Upper lobe of right lung (tissue), 1 donor: ENCODE measurements at regions not wholly inside any gene's neighbourhood (a gene's known extent, or its start where the extent isn't known, plus 50 kb on each side); places are given as distances from the start of the nearest gene placed in this dataset.

Experiments
- ATAC-seq: fragments of 200-7000 bp; cut with Tn5 transposase; one replicate; pipeline ENCODE4 v1.9.1; 2020; ENCODE audit warnings: mild to moderate bottlenecking, moderate library complexity
- DNase-seq: peaks from one replicate; pipeline ENCODE4 v3.0.0-alpha.2; 2020
- H3K27ac ChIP-seq: fragments of 200-600 bp; one replicate; pipeline ENCODE4 v1.8.0; 2022
- H3K27me3 ChIP-seq: fragments of 200-600 bp; one replicate; pipeline ENCODE4 v1.8.0; 2022; ENCODE audit warnings: mild to moderate bottlenecking
- H3K36me3 ChIP-seq: fragments of 200-600 bp; one replicate; pipeline ENCODE4 v1.8.0; 2022
- H3K4me1 ChIP-seq: fragments of 200-600 bp; one replicate; pipeline ENCODE4 v1.8.0; 2022
- H3K4me3 ChIP-seq: fragments of 200-600 bp; one replicate; pipeline ENCODE4 v1.8.0; 2022; ENCODE audit warnings: mild to moderate bottlenecking
- H3K9me3 ChIP-seq: fragments of 200-600 bp; one replicate; pipeline ENCODE4 v1.8.0; 2022
- intact Hi-C: fragments of 100-400 bp; cut with DNase I; formaldehyde crosslinking; loops from one replicate; pipeline ENCODE4 v1.11.0; 2022
- TF ChIP-seq, protein P1 (sequence below): fragments of 200-600 bp; IDR thresholded peaks from one replicate; pipeline ENCODE4 v1.8.0; 2022; ENCODE audit warnings: antibody characterized with exemption
- donor health status: DM: no; HTN: yes; CAD: no; lungs with severe emphysema.

DNA sequence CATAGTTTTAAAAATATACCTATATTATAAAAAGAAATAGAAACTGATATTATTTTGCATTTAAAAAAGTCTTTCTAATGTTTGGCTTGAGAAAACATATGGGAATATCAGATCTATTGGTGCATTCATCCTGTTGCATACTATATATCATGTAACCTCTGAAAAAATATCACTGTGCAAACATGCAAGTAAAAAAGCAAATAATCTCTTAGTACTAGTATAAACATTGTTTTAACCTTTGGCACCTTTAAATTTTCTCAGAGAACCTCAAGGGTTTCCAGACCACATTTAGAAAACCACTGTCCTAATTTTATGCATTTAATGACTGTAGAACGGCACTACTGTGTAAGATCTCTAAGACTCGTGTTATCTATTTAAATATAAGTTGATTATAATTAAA is 416.8 kb downstream of the LRFN5 start:
- Histone ChIP-seq H3K27ac (no peak overlapping the region), H3K4me1 (no peaks in the 10 kb centered on the region), H3K27me3 (no peaks in the 10 kb centered on the region), H3K36me3 (no peaks in the 10 kb centered on the region), H3K9me3 (no peaks in the 10 kb centered on the region), H3K4me3 (no peak overlapping the region)
- TF ChIP-seq, protein P1, sequence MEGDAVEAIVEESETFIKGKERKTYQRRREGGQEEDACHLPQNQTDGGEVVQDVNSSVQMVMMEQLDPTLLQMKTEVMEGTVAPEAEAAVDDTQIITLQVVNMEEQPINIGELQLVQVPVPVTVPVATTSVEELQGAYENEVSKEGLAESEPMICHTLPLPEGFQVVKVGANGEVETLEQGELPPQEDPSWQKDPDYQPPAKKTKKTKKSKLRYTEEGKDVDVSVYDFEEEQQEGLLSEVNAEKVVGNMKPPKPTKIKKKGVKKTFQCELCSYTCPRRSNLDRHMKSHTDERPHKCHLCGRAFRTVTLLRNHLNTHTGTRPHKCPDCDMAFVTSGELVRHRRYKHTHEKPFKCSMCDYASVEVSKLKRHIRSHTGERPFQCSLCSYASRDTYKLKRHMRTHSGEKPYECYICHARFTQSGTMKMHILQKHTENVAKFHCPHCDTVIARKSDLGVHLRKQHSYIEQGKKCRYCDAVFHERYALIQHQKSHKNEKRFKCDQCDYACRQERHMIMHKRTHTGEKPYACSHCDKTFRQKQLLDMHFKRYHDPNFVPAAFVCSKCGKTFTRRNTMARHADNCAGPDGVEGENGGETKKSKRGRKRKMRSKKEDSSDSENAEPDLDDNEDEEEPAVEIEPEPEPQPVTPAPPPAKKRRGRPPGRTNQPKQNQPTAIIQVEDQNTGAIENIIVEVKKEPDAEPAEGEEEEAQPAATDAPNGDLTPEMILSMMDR, result no peak
- intact Hi-C loops, result no loop called here
- no peak for ATAC-seq
- no peak for DNase-seq

DNA sequence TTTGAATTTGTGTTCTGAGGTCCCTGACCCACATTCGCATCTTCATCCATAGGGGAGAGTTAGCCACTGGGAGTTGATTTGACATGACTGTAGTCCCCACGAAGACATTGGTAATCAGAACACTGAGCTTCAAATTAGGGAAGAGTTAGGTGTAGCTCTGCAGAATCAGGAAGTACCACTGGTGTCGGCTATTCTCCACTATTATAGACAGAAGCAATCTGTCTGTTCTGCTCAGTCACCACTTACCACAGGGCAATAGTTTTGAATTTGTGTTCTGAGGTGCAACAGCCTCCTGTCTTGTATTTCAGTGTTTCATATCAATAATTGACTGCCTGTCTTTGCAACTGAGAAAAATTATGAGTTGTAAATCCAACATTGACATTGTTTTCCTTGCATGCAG is 407.6 kb downstream of the LRFN5 start:
- H3K4me1 ChIP-seq, result no peaks in the 10 kb centered on the region
- intact Hi-C loops, result no loop called here

DNA sequence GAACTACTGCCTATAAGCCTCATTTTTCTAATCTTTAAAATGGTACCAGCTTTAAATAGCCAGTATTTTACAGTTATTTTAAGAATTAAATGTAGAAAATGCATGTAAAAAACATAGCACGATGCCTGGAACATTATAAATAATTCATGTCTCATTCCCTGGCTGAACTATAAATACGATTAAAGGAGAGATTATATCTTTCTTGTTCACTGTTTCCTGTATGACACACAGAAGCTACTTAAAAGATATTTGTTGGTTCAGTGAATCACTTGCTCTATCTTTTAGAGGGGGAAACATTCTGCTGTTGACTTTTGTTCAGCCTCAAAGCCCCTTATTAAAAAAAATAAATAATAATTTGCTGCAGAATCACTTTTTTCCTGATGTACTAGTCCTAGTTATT is 406.9 kb downstream of the LRFN5 start:
- H3K27ac ChIP-seq, result no peak overlapping the region
- TF ChIP-seq, protein P1, result no peak
- no peaks in the 10 kb centered on the region for H3K36me3 ChIP-seq
- no peaks in the 10 kb centered on the region for H3K4me1 ChIP-seq
- no peak for DNase-seq
- H3K4me3 ChIP-seq, result no peak overlapping the region
- H3K27me3 ChIP-seq, result no peaks in the 10 kb centered on the region
- H3K9me3 ChIP-seq, result no peaks in the 10 kb centered on the region
- intact Hi-C loops, result no loop called here
- ATAC-seq, result no peak

More for the DNA sequence above, 407.6 kb downstream of the LRFN5 start:
- Histone ChIP-seq H3K9me3 (no peaks in the 10 kb centered on the region), H3K4me3 (no peak overlapping the region), H3K27me3 (no peaks in the 10 kb centered on the region), H3K27ac (no peak overlapping the region), H3K36me3 (no peaks in the 10 kb centered on the region)
- DNase-seq (no peak), ATAC-seq (no peak)
- TF ChIP-seq, protein P1, result no peak

DNA sequence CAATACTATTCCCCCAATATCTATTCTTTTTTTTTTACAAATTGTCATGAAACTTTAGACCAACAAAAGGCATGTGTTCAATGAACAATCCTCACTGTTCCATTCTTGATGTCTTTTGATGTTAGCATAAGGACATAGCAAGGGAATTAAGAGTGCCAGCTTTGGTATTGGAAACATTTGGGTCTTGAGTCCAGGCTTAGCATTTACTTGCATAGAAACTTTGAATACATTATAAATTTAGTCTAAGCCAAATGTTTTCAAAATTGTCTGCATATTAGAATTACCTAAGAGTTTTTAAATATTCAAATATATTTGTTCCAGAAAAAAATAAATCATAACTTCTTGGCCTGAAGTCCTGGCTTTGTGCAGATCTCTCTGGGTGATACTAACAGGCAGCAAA is 406.5 kb downstream of the LRFN5 start:
- no peaks in the 10 kb centered on the region for H3K27me3 ChIP-seq
- H3K4me1 ChIP-seq, result no peaks in the 10 kb centered on the region
- TF ChIP-seq, protein P1, result no peak
- H3K27ac ChIP-seq, result no peak overlapping the region
- no peaks in the 10 kb centered on the region for H3K9me3 ChIP-seq
- ATAC-seq (no peak), DNase-seq (no peak)
- H3K36me3 ChIP-seq, result no peaks in the 10 kb centered on the region
- H3K4me3 ChIP-seq, result no peak overlapping the region
- intact Hi-C loops, result no loop called here

DNA sequence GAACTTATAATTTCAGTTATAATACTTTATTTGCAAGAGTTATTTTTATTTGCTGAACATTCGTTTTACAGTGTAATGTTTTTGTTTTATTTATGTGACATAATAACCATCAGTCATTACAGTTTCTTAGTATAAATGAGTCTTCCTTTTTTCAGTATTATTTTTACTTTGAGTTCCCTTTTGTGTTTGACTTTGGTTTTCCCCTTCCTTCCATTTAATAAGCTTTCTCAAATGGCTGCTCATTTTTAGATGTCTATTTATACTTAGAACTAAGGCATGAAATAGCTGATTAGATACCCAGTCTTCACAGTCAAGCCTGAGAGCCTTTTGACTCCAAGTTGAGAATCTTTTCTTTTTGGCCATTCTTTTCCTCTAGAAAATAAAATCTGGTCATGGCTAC is 404.5 kb downstream of the LRFN5 start:
- Histone ChIP-seq H3K36me3 (no peaks in the 10 kb centered on the region), H3K27ac (no peak overlapping the region), H3K4me1 (no peaks in the 10 kb centered on the region), H3K27me3 (no peaks in the 10 kb centered on the region), H3K9me3 (no peaks in the 10 kb centered on the region), H3K4me3 (no peak overlapping the region)
- intact Hi-C loops, result no loop called here
- no peak for DNase-seq
- TF ChIP-seq, protein P1, result no peak
- no peak for ATAC-seq

DNA sequence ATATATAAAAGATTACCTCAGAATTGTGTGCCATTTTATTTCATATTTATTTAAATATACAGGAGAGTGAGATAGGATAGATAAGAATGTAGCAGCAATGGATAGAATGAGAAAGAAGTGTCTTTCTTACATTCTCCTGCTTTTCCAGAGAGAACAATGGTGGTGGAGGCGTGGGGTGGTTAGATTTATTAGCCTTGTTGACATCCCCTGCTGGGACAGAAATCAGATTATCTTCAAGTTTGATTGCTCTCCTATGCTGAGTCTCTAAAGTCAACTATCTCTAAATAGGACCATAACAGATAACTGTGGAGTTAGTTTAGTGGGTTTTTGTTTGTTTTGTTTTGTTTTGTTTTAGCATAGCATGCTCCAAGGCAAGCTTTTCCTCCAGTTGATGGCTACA is 397.6 kb downstream of the LRFN5 start:
- TF ChIP-seq, protein P1, result no peak
- no peak for DNase-seq
- intact Hi-C loops, result no loop called here
- no peaks in the 10 kb centered on the region for H3K4me1 ChIP-seq
- ATAC-seq, result no peak
- H3K36me3 ChIP-seq, result no peaks in the 10 kb centered on the region
- H3K27ac ChIP-seq, result no peak overlapping the region
- no peaks in the 10 kb centered on the region for H3K27me3 ChIP-seq
- H3K9me3 ChIP-seq, result no peaks in the 10 kb centered on the region
- H3K4me3 ChIP-seq, result no peak overlapping the region
